HL-60 (cell line): ENCODE measurements at regions not wholly inside any gene's neighbourhood (a gene's known extent, or its start where the extent isn't known, plus 50 kb on each side); places are given as distances from the start of the nearest gene placed in this dataset.

Source experiments
- GABPA ChIP-seq: IDR thresholded peaks from 2 replicates; pipeline ENCODE4 v1.6.1; 2012; ENCODE audit warnings: low read depth
- TF ChIP-seq, protein P1 (sequence below): IDR thresholded peaks from one replicate; pipeline ENCODE4 v1.5.1; 2011; ENCODE audit warnings: low read length, control low read depth, inconsistent platforms; ENCODE audit not compliant: insufficient read depth

- TF ChIP-seq, protein P1, sequence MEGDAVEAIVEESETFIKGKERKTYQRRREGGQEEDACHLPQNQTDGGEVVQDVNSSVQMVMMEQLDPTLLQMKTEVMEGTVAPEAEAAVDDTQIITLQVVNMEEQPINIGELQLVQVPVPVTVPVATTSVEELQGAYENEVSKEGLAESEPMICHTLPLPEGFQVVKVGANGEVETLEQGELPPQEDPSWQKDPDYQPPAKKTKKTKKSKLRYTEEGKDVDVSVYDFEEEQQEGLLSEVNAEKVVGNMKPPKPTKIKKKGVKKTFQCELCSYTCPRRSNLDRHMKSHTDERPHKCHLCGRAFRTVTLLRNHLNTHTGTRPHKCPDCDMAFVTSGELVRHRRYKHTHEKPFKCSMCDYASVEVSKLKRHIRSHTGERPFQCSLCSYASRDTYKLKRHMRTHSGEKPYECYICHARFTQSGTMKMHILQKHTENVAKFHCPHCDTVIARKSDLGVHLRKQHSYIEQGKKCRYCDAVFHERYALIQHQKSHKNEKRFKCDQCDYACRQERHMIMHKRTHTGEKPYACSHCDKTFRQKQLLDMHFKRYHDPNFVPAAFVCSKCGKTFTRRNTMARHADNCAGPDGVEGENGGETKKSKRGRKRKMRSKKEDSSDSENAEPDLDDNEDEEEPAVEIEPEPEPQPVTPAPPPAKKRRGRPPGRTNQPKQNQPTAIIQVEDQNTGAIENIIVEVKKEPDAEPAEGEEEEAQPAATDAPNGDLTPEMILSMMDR, result no peak
- TF ChIP-seq GABPA, result no peak
These were observed 203.4 kb upstream of the SEMA6A start for GRCh38 chr5:116778032-116778431.
